ENCODE measurements at regions not wholly inside any gene's neighbourhood (a gene's known extent, or its start where the extent isn't known, plus 50 kb on each side); places are given as distances from the start of the nearest gene placed in this dataset.
"Not testable (repeated sequence)": the region's sequence is repeated elsewhere in the genome, so short reads cannot be mapped to it uniquely, and the experiment has no call there.

DNA sequence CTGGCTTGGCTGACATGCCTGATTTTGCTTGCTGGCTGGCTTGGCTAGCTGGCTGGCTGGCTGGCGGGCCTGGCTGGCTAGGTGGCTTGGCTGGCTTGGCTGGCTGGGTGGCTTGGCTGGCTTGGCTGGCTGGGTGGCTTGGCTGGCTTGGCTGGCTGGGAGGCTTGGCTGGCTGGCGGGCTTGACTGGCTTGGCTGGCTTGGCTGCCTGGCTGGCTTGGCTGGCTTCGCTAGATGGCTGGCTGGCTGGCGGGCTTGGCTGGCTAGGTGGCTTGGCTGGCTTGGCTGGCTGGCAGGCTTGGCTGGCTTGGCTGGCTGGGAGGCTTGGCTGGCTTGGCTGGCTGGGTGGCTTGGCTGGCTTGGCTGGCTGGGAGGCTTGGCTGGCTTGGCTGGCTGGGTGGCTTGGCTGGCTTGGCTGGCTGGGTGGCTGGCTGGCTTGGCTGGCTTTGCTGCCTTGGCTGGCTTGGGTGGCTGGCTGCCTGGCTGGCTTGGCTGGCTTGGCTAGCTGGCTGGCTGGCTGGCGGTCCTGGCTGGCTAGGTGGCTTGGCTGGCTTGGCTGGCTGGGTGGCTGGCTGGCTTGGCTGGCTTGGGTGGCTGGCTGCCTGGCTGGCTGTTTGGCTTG lies 2827.0 kb downstream of the RPIA start:
- not testable (repeated sequence) for TF ChIP-seq POLR2A (IDR thresholded peaks at IDR 0.05; ENCODE audit: low read depth, low read length); CTCF (IDR thresholded peaks at IDR 0.05; ENCODE audit: extremely low read depth in 1 of 2, insufficient read depth in 1 of 2, low read depth in 1 of 2, low read length in 2 of 2); POLR2AphosphoS5 (IDR thresholded peaks at IDR 0.05; ENCODE audit: insufficient read depth, low read depth, low read length); EZH2 (IDR thresholded peaks at IDR 0.05; ENCODE audit: borderline replicate concordance, low read depth, low read length, severe bottlenecking); FOS (IDR thresholded peaks at IDR 0.05; ENCODE audit: borderline replicate concordance, insufficient read depth, low read length); JUN (IDR thresholded peaks at IDR 0.05; ENCODE audit: borderline replicate concordance, insufficient read depth, insufficient read length, low read depth)

All from endothelial cell of umbilical vein (primary cell).